NCI-H510A treated with DMSO at 0.1 percent for 48 hours (cell line): ENCODE measurements at regions not wholly inside any gene's neighbourhood (a gene's known extent, or its start where the extent isn't known, plus 50 kb on each side); places are given as distances from the start of the nearest gene placed in this dataset.

Source experiments
- DNase-seq: peaks from one replicate; lab custom pipeline; 2025; lab: John Stamatoyannopoulos, UW

- DNase-seq, result no peak
Measured at GRCh38 chr5:24376210-24376609, 268.6 kb downstream of the CDH10 start.

DNA sequence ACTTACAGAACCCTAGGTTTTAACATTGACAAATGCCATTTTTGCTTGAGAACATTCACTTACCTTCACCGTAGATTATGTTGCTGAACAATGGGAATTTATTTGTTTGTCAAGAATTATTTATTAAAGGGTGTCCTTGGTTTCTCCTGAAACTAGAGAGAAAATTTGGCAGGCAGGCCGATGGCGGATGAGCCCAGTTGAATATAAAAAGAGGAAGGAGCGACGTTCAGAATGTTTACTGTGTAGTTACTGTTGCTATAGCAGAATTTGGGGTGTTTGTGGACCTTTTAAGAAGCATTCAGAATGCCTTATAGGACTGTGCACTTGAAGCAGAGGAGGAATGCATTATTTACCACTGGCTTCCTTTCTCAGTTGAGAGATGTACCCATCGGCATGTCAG, 268.2 kb downstream of the CDH10 start:
- no peak for DNase-seq

DNA sequence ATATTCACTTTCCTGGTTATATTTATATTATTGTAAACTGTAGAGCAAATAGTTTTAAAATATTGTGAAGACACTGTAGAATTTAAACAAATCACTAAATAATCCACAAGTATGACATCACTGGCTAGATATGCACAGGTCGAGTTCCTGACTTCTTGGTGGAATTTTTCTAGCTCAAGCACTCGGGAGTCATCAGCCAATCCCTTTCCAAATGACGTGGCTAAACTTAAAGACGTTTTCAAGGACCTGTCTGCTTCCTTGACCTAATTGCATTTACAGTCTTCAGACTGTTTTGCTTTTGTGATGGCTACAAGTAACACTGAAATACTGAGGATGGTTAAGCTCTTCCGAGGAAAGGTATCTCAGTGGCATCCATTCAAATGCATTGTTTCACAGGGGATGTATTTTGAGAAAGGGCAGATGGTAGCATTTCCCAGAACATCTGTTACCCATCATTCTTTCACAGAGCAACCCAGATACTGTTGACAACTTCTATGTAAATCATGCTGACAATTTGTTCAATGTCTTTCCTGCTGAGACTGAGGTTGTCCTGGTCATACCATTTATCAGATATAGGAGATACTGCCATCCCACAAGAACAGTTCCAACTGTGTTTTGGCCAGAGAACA, 262.8 kb downstream of the CDH10 start:
- no peak for DNase-seq

DNA sequence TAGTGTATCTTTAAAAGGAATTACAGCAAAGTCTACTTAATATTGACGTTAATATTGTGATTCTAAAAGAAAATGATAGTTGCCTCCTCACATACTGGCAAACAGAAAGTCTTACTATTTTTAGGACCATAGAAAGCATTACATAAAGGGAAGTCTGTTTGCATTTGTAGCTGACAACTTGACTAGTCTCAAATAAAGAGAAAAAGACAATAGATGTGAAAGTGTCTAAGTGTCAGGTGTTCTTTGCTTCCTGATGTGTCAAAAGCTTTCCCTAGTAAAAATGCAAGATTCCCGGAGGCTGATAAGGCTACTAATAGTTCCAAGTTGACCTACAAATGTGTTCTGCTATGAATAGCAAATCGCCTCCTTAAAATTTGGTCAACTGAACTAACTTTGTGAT, 259.7 kb downstream of the CDH10 start:
- DNase-seq, result no peak

DNA sequence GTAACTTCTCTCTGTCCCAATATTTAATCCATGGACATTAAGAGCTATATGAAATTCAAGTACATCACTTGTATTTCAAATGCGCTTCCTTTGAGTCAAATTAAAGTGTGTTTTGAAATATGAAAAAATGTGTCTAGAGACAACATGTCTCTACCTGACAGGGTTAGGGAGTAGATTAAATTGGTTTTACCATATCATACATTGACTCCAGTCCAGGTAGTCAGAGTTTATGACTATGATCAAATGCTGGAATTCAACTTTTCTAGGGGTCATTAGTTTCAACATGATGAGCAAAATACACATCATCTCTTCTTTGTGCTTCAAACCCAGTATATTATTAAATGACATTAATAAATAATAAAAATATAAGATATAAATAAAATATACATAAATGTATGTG, 259.2 kb downstream of the CDH10 start:
- DNase-seq, result no peak

DNA sequence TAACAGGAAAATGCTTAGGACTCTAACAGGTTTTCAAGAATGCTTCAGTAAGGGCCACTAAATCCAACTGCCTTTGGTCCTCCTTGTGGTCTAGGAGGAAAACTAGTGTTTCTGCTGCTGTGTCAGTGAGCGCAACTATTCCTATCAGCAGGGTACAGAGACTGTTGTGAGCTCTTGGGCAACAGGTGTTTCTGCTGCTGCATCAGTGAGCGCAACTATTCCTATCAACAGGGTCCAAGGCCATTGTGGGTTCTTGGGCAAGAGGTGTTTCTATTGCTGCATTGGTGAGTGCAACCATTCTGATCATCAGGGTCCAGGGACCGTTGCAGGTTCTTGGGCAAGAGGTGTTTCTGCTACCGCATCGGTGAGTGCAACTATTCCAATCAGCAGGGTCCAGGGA, 256.3 kb downstream of the CDH10 start:
- no peak for DNase-seq

- no peak for DNase-seq
Measured at GRCh38 chr5:24389968-24390367, 254.8 kb downstream of the CDH10 start.

DNA sequence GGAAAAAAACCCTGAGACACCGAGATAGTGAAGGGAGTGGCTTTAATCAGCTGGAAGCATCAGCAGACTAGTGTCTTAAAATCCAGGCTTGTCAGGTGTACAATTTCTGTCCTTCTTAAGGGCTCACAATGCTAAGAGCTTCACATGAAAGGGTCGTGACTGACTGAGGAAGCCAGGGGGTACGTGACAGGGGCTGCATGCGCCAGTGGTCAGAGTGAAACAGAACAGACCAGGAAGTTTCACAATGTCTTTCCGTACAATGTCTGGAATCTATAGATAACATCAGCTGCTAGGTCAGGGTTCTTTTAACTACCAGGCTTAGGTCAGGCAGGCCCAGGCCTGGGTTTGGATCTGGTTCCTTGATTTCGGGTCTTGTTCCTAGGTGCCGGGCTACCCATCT, 253.0 kb downstream of the CDH10 start:
- DNase-seq, result no peak

GRCh38 chr5:24397601-24398000, 247.2 kb downstream of the CDH10 start:
- DNase-seq, result no peak

DNA sequence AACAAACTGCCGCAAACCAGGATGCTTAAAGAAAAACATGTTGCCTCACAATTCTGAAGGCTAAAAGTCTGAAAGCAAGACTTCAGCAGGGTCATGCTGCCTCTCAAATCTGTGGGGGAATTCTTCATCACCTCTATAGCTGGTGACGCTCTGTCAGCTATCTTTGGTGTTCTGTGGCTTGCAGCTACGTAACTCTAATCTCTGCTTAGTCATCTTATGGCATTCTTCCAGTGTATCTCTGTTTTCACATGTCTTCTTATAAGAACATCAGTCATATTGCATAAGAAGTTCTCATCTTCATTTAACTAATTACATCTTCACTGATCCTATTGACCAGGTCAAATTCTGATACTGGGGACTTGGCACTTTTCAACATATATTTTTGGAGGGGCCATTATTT, 243.0 kb downstream of the CDH10 start:
- no peak for DNase-seq

DNA sequence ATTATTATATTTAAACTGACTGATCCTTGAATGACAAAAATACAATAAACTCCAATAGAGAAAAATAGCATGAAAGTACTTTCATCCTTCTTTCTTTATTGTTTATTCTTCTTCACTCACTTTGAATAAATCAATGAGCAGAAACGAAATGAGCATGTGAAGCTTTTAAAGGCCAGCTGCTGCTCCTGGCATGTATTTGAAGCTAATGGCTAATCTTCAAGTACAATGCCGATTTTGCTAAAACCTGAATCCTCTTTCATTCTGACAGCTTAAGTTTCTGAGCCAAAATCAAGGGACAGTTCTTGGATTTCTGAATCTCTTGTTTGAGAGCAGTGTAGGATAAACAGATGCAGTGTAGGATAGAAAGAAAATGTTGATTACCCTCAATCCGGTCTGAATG, 237.3 kb downstream of the CDH10 start:
- DNase-seq, result no peak

GRCh38 chr5:24428345-24428744, 216.4 kb downstream of the CDH10 start:
- no peak for DNase-seq

- no peak for DNase-seq
Measured at GRCh38 chr5:24433555-24433954, 211.2 kb downstream of the CDH10 start.
